SK-N-DZ (cell line): ENCODE measurements at regions not wholly inside any gene's neighbourhood (a gene's known extent, or its start where the extent isn't known, plus 50 kb on each side); places are given as distances from the start of the nearest gene placed in this dataset.
"Not testable (repeated sequence)": the region's sequence is repeated elsewhere in the genome, so short reads cannot be mapped to it uniquely, and the experiment has no call there.

Experiments
- DNase-seq: peaks from one replicate; pipeline ENCODE4 v3.0.0-alpha.2; 2015; ENCODE audit warnings: low spot score

GRCh38 chr3:194865061-194865460 lies 179.4 kb downstream of the FAM43A start:
- DNase-seq: no peak

- no peak for DNase-seq
Measured at GRCh38 chr3:194865615-194866014, 179.9 kb downstream of the FAM43A start.

GRCh38 chr3:194866236-194866635 lies 180.6 kb downstream of the FAM43A start:
- no peak for DNase-seq

- no peak for DNase-seq
Measured at GRCh38 chr3:194867270-194867983, 181.7 kb downstream of the FAM43A start.

GRCh38 chr3:194868831-194869230 lies 183.1 kb downstream of the FAM43A start:
- no peak for DNase-seq

GRCh38 chr3:194869482-194870169 lies 183.9 kb downstream of the FAM43A start:
- no peak for DNase-seq

GRCh38 chr3:194870394-194871110 lies 184.9 kb downstream of the FAM43A start:
- no peak for DNase-seq

- peak; percentile 30 for DNase-seq
Measured at GRCh38 chr3:194871143-194871863, 185.6 kb downstream of the FAM43A start.

- no peak for DNase-seq
Measured at GRCh38 chr3:194871864-194872668, 186.4 kb downstream of the FAM43A start.

- DNase-seq: no peak
Measured at GRCh38 chr3:194872669-194872977, 186.9 kb downstream of the FAM43A start.

GRCh38 chr3:194873474-194873873 lies 187.8 kb downstream of the FAM43A start:
- not testable (repeated sequence) for DNase-seq

- DNase-seq: no peak
Measured at GRCh38 chr3:194874206-194874605, 188.5 kb downstream of the FAM43A start.

GRCh38 chr3:194874783-194875182 lies 189.1 kb downstream of the FAM43A start:
- no peak for DNase-seq

GRCh38 chr3:194875581-194876402 lies 190.1 kb downstream of the FAM43A start:
- DNase-seq: no peak

- DNase-seq: no peak
Measured at GRCh38 chr3:194876403-194877095, 190.9 kb downstream of the FAM43A start.

GRCh38 chr3:194877291-194878119 lies 191.8 kb downstream of the FAM43A start:
- no peak for DNase-seq

- no peak for DNase-seq
Measured at GRCh38 chr3:194879126-194879877, 193.6 kb downstream of the FAM43A start.
